Body of pancreas (tissue), 4 donors: ENCODE measurements at regions not wholly inside any gene's neighbourhood (a gene's known extent, or its start where the extent isn't known, plus 50 kb on each side); places are given as distances from the start of the nearest gene placed in this dataset.

ENCODE experiments used
- ATAC-seq: fragments of 150-250 bp; one replicate; pipeline ENCODE4 v1.9.1; 2016
- DNase-seq, 4 donors: peaks; one replicate each; pipeline ENCODE4 v3.0.0-alpha.2; 2019
- H3K27ac ChIP-seq, 4 donors: fragments of 200-600 bp; sonication (generic); 1 replicate in 3 of 4; 2 replicates in 1 of 4; pipeline versions ENCODE4 v1.5.1 to v1.6.1; 2016 to 2019; ENCODE audit warnings: mild to moderate bottlenecking in 1 of 4, mixed read lengths in 1 of 4, moderate library complexity in 1 of 4
- H3K27me3 ChIP-seq, 2 donors: fragments of 200-600 bp; sonication (generic); one replicate each; pipeline ENCODE4 v1.6.0; 2016; ENCODE audit warnings: mild to moderate bottlenecking in 1 of 2
- H3K36me3 ChIP-seq, 2 donors: fragments of 200-600 bp; sonication (generic); replicated peaks in 1 of 2; 2 replicates each; pipeline ENCODE4 v1.5.1; 2016; ENCODE audit warnings: low read depth in 2 of 2; ENCODE audit not compliant: insufficient read depth in 1 of 2
- H3K4me1 ChIP-seq: fragments of 200-600 bp; sonication (generic); one replicate; pipeline ENCODE4 v1.6.0; 2016
- H3K4me3 ChIP-seq, 2 donors: fragments of 200-600 bp; sonication (generic); 1 replicate in 1 of 2; 2 replicates in 1 of 2; pipeline ENCODE4 v1.5.1; 2016 to 2019
- H3K9me3 ChIP-seq, 3 donors: fragments of 200-600 bp; sonication (generic); 1 replicate in 2 of 3; 2 replicates in 1 of 3; pipeline ENCODE4 v1.5.1; 2016
- CTCF ChIP-seq, 7 experiments: fragments of 450-650 bp in 4 of 7; fragments of 200-600 bp in 3 of 7; sonication (generic) in 3 of 7; IDR thresholded peaks; one replicate each; pipeline ENCODE4 v1.5.1; 2016 to 2019; ENCODE audit warnings: antibody characterized with exemption in 7 of 7
- POLR2A ChIP-seq, 3 donors: fragments of 450-650 bp; IDR thresholded peaks; one replicate each; pipeline ENCODE4 v1.6.1; 2016; ENCODE audit warnings: antibody characterized with exemption in 3 of 3, mild to moderate bottlenecking in 2 of 3
- WGBS, 2 donors: methylation state at CpG; one replicate each; pipeline ENCODE4 v1.1.5; 2017; 5-methylcytosine and 5-hydroxymethylcytosine counted together
- intact Hi-C: fragments of 100-400 bp; cut with DNase I; formaldehyde crosslinking; loops from one replicate; pipeline ENCODE4 v1.15.1; 2023

GRCh38 chr7:68813551-68814080 is 784.7 kb upstream of the AUTS2 start:
- TF ChIP-seq CTCF (IDR thresholded peaks at IDR 0.05): peak in 1 of 7 experiments; percentile 8
- TF ChIP-seq POLR2A (IDR thresholded peaks at IDR 0.05): no peak
- H3K9me3 ChIP-seq: no peaks in the 10 kb centered on the region
- peak overlapping the region in 2 of 4 donors; percentile 19 to 27 for H3K27ac ChIP-seq
- no peaks in the 10 kb centered on the region for H3K27me3 ChIP-seq
- no peak overlapping the region for H3K4me3 ChIP-seq
- ATAC-seq (peak; percentile 95), DNase-seq (peak; percentile 50 to 87 (median 68))
- WGBS, 2 donors: 9 to 15% methylated on average over 12 of the region's 12 CpGs
- H3K4me1 ChIP-seq: peaks cover 14% of the 10 kb centered on the region
- no peaks in the 10 kb centered on the region for H3K36me3 ChIP-seq
- intact Hi-C loops: no loop called here

GRCh38 chr7:68816491-68816890 is 781.8 kb upstream of the AUTS2 start:
- Histone ChIP-seq H3K27me3 (no peaks in the 10 kb centered on the region), H3K9me3 (no peaks in the 10 kb centered on the region), H3K36me3 (no peaks in the 10 kb centered on the region), H3K4me1 (peaks cover 14% of the 10 kb centered on the region), H3K4me3 (no peak overlapping the region), H3K27ac (no peak overlapping the region)
- ATAC-seq (no peak), DNase-seq (no peak)
- TF ChIP-seq CTCF (IDR thresholded peaks at IDR 0.05) (no peak), POLR2A (IDR thresholded peaks at IDR 0.05) (no peak)
- 52 to 58% methylated on average over 2 of the region's 2 CpGs for WGBS, 2 donors
- intact Hi-C loops: no loop called here

GRCh38 chr7:68820321-68820720 is 778.0 kb upstream of the AUTS2 start:
- Histone ChIP-seq H3K4me1 (no peaks in the 10 kb centered on the region), H3K4me3 (no peak overlapping the region), H3K27me3 (no peaks in the 10 kb centered on the region), H3K27ac (no peak overlapping the region), H3K36me3 (no peaks in the 10 kb centered on the region), H3K9me3 (no peaks in the 10 kb centered on the region)
- no peak for DNase-seq
- 91 to 96% methylated on average over 6 of the region's 6 CpGs for WGBS, 2 donors
- intact Hi-C loops: no loop called here
- TF ChIP-seq POLR2A (IDR thresholded peaks at IDR 0.05): no peak
- ATAC-seq: no peak

- Histone ChIP-seq H3K27me3 (no peaks in the 10 kb centered on the region), H3K9me3 (no peaks in the 10 kb centered on the region), H3K36me3 (no peaks in the 10 kb centered on the region), H3K4me1 (no peaks in the 10 kb centered on the region), H3K27ac (no peak overlapping the region), H3K4me3 (no peak overlapping the region)
- DNase-seq (no peak), ATAC-seq (no peak)
- intact Hi-C loops: no loop called here
- 32 to 36% methylated on average over 5 of the region's 5 CpGs for WGBS, 2 donors
- TF ChIP-seq POLR2A (IDR thresholded peaks at IDR 0.05): no peak
- no peak for TF ChIP-seq CTCF (IDR thresholded peaks at IDR 0.05)
Observed at GRCh38 chr7:68821846-68822245, 776.4 kb upstream of the AUTS2 start.

GRCh38 chr7:68823996-68824780 is 774.1 kb upstream of the AUTS2 start:
- H3K4me1 ChIP-seq: no peaks in the 10 kb centered on the region
- H3K9me3 ChIP-seq: no peaks in the 10 kb centered on the region
- H3K27me3 ChIP-seq: no peaks in the 10 kb centered on the region
- ATAC-seq (no peak), DNase-seq (no peak)
- TF ChIP-seq CTCF (IDR thresholded peaks at IDR 0.05) (no peak), POLR2A (IDR thresholded peaks at IDR 0.05) (no peak)
- H3K27ac ChIP-seq: no peak overlapping the region
- no peak overlapping the region for H3K4me3 ChIP-seq
- H3K36me3 ChIP-seq: no peaks in the 10 kb centered on the region
- intact Hi-C loops: no loop called here
- 75 to 79% methylated on average over 4 to 5 of the region's 5 CpGs for WGBS, 2 donors
